Mucosa of descending colon (tissue), 3 donors: ENCODE measurements at regions not wholly inside any gene's neighbourhood (a gene's known extent, or its start where the extent isn't known, plus 50 kb on each side); places are given as distances from the start of the nearest gene placed in this dataset.

Experiments used
- ATAC-seq: fragments of 200-7000 bp; cut with Tn5 transposase; one replicate; pipeline ENCODE4 v1.9.1; 2020; ENCODE audit warnings: mild to moderate bottlenecking, moderate library complexity
- DNase-seq, 3 donors: peaks; one replicate each; pipeline ENCODE4 v3.0.0-alpha.2; 2020
- H3K36me3 ChIP-seq: fragments of 200-600 bp; one replicate; pipeline ENCODE4 v1.8.0; 2021; ENCODE audit warnings: low read depth, mild to moderate bottlenecking
- H3K4me1 ChIP-seq: fragments of 200-600 bp; one replicate; pipeline ENCODE4 v1.8.0; 2021; ENCODE audit warnings: low read depth, mild to moderate bottlenecking
- H3K4me3 ChIP-seq: fragments of 200-600 bp; one replicate; pipeline ENCODE4 v1.8.0; 2021; ENCODE audit warnings: mild to moderate bottlenecking
- H3K9me3 ChIP-seq: fragments of 200-600 bp; one replicate; pipeline ENCODE4 v1.8.0; 2021; ENCODE audit warnings: mild to moderate bottlenecking
- CTCF ChIP-seq: fragments of 200-600 bp; IDR thresholded peaks from one replicate; pipeline ENCODE4 v1.8.0; 2022; ENCODE audit warnings: antibody characterized with exemption, mild to moderate bottlenecking
- intact Hi-C, 2 donors: fragments of 100-400 bp; cut with DNase I in 1 of 2; cut with micrococcal nuclease in 1 of 2; formaldehyde crosslinking; loops; one replicate each; pipeline versions ENCODE4 v1.11.0 to v1.11.1; 2022; cut with DNase I, micrococcal nuclease
- donor health status: DM: no; HTN: no; CAD: no; lungs with moderate emphysema.
- donor health status: DM: no; HTN: no; CAD: no.
- donor health status: DM: no; HTN: yes; CAD: no.

DNA sequence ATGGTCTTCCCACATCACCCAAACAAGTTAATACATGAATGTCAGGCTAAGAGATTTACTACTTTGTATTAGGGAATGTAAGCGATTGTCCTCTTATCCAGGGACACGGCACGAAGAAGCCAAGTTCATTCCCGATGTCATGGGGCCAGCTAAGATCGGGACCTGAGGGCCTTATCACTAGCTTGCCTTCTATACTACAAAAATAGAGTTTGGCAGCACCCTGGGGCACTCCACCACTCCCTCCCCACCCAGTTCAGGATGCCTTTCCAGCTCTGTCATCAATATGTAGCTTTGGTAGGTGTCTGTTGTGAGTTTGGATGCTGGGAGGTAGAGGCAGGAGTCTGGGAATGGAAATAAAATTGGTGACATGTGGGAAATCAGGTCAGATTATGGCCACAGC is 197.5 kb downstream of the ATG4C start:
- TF ChIP-seq CTCF = no peak
- DNase-seq (no peak), ATAC-seq (no peak)
- no peaks in the 10 kb centered on the region for H3K4me1 ChIP-seq
- intact Hi-C loops = no loop called here
- no peak overlapping the region for H3K4me3 ChIP-seq
- H3K36me3 ChIP-seq = no peaks in the 10 kb centered on the region
- H3K9me3 ChIP-seq = no peaks in the 10 kb centered on the region

- Histone ChIP-seq H3K36me3 (no peaks in the 10 kb centered on the region), H3K9me3 (no peaks in the 10 kb centered on the region), H3K4me1 (no peaks in the 10 kb centered on the region), H3K4me3 (no peak overlapping the region)
- ATAC-seq (no peak), DNase-seq (no peak)
- intact Hi-C loops = no loop called here
- no peak for TF ChIP-seq CTCF
Observed at GRCh38 chr1:62988867-62989266, 204.9 kb downstream of the ATG4C start.

GRCh38 chr1:62989497-62989896 is 205.6 kb downstream of the ATG4C start:
- ATAC-seq (no peak), DNase-seq (no peak)
- no peak overlapping the region for H3K4me3 ChIP-seq
- no peak for TF ChIP-seq CTCF
- H3K4me1 ChIP-seq = no peaks in the 10 kb centered on the region
- intact Hi-C loops = no loop called here
- H3K36me3 ChIP-seq = no peaks in the 10 kb centered on the region
- H3K9me3 ChIP-seq = no peaks in the 10 kb centered on the region

DNA sequence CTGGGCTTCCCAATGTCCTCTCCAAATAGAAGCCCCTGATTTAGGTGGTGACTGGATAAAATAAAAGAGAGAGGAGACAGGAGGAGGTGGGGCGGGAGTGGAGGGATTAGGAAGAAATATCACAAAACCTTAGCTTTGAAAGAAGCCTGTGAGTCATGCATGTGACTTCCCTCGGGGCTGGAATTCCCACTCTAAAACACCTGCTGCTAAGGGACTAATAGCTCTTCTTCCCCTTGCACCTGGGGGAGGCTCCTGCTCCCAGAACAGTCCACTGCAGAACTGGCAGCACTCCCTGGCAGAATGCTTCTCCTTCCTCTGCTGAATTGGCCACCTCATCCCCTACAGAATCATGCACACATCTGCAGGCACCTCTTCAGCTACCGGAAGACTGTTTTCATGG is 207.2 kb downstream of the ATG4C start:
- TF ChIP-seq CTCF = no peak
- H3K36me3 ChIP-seq = no peaks in the 10 kb centered on the region
- DNase-seq = no peak
- no peak for ATAC-seq
- H3K9me3 ChIP-seq = no peaks in the 10 kb centered on the region
- intact Hi-C loops = no loop called here
- H3K4me3 ChIP-seq = no peak overlapping the region
- H3K4me1 ChIP-seq = no peaks in the 10 kb centered on the region

- no peak for DNase-seq
- no peak for TF ChIP-seq CTCF
- no peaks in the 10 kb centered on the region for H3K9me3 ChIP-seq
- no peak overlapping the region for H3K4me3 ChIP-seq
- ATAC-seq = no peak
- H3K4me1 ChIP-seq = no peaks in the 10 kb centered on the region
- H3K36me3 ChIP-seq = no peaks in the 10 kb centered on the region
- intact Hi-C loops = no loop called here
Observed at GRCh38 chr1:62993844-62994243, 209.9 kb downstream of the ATG4C start.

DNA sequence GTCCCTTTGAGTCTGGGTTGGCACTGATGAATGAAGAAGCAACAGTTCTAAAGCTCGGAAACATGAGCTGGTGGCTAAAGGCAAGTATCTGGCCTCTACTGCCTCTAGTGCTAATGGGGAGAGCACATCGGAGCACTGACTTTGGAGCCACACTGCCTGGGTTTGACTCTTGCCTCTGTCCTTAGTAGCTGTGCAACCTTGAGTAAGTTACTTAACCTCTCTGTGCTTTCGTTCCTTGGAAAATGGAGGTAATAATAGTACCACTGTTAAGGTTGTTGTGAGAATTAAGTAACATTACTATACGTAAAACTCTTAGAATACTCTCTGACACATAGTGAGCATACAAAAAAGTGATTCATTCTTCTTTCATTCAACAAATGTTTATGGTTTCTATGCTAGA is 211.2 kb downstream of the ATG4C start:
- no peak for ATAC-seq
- TF ChIP-seq CTCF = no peak
- H3K36me3 ChIP-seq = no peaks in the 10 kb centered on the region
- no peaks in the 10 kb centered on the region for H3K4me1 ChIP-seq
- no peaks in the 10 kb centered on the region for H3K9me3 ChIP-seq
- DNase-seq = no peak
- intact Hi-C loops = no loop called here
- no peak overlapping the region for H3K4me3 ChIP-seq
